ENCODE measurements at regions not wholly inside any gene's neighbourhood (a gene's known extent, or its start where the extent isn't known, plus 50 kb on each side); places are given as distances from the start of the nearest gene placed in this dataset.

DNA sequence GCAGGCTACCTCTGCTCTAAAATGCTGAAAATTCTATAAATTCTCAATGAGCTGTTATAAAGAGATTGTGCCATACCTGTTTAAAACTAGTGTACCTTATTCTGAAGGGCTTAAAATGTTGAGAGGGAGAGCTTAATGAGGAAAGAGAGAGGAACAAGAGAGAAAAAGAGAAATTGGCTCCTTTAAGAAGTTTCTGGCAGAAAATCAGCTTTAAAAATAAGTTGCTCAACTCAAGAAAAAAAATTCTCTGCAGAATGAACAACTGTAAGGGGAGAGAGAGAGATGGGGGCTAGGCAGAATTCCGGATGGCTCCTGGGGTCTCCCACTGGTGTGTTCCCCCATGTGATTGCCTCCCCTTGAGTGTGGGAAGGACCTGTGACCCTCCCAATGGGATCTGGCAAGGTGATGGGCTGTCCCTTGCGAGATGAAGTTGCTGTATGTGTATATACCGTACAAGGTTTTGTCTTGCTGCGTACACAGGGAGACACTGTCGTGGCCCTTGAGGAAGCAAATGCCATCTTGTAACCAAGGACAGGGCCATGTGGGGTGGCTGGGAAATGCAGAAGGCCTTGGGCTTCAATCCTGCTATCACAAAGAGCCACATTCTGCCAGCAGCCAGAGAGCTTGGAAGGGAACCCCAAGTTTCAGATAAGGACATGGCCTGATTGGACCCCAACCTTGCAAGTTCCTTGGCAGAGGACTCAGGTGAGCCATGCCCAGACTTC lies 64.3 kb upstream of the S1PR3 start:
- DNase-seq (ENCODE audit: low read depth), result no peak

DNA sequence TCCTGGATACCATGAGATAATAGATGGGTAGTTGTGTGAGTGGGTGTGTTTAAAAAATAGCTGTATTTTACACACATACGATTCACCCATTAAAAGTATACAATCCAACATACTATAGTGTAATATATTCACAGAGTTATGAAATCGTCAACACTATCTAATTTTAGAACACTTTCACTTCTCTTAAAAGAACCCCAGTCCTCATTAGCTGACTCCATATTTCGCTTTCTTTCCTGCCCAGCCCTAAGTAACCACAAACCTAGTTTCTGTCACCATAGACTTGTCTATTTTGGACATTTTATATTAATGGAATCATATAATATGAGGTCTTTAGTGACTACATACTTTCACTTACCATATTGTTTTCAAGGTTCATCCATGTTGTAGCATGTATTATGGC lies 63.8 kb upstream of the S1PR3 start:
- DNase-seq (ENCODE audit: low read depth), result no peak

DNA sequence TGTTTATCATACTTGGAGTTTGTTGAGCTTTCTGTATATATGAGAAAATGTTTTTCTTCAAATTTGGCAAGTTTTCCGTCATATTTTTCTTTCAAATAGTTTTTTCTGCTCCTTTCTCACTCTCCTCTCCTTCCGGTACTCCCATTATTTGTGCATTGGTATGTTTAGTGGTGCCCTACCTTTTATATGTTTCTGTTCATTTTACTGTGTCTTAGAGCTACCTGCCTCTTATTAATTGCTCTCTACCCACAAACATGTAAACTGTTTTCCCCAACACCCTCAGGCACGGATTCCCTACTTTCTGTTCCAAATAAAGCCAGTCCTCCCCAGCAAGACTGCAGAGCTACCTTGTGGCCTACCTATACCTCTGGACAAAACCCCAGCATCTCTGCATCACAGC lies 60.6 kb upstream of the S1PR3 start:
- no peak for DNase-seq (ENCODE audit: low read depth)

DNA sequence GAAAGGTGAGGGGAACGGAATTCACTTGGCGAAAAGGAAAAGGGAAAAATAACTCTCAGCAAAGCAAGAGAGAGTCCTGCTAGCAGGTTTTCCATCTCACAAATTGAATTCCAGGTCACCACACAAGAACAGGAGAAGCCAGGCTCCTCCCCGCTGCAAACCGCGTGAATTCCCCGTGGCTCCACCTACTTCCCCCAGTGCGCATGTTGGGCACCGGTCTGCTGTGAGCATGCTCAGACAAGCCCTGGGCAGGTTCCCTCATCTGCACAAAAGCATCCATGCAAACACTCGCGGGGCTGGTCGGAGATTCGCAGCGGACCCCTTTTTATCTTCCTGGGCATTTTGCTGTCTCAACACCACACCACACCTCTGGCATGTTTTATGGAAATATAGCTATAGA lies 58.5 kb upstream of the S1PR3 start:
- DNase-seq (ENCODE audit: low read depth), result no peak

- DNase-seq (ENCODE audit: low read depth), result no peak
These were observed 57.5 kb upstream of the S1PR3 start for GRCh38 chr9:88933607-88934379.

GRCh38 chr9:88934876-88935535 lies 56.3 kb upstream of the S1PR3 start:
- DNase-seq (ENCODE audit: low read depth), result no peak

DNA sequence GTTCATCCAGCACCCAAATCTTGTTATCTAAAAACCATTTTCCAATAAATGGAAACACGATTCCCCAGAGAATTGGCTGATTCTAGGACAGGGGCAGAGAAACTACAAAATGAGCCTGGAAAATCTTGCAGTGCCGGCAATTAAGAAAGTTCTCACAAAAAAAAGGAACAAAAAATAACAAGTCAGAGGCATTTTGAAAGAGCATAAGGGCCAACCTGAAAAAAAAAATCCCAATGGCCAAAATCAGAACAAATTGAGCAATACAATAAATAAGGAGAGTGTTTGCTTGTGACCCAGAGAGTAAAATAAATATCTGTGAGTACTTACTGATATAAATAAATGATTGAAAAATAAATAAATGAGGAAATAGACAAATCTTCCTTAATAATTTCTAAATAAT lies 55.1 kb upstream of the S1PR3 start:
- DNase-seq (ENCODE audit: low read depth), result no peak

GRCh38 chr9:88936668-88937067 lies 54.6 kb upstream of the S1PR3 start:
- no peak for DNase-seq (ENCODE audit: low read depth)

DNA sequence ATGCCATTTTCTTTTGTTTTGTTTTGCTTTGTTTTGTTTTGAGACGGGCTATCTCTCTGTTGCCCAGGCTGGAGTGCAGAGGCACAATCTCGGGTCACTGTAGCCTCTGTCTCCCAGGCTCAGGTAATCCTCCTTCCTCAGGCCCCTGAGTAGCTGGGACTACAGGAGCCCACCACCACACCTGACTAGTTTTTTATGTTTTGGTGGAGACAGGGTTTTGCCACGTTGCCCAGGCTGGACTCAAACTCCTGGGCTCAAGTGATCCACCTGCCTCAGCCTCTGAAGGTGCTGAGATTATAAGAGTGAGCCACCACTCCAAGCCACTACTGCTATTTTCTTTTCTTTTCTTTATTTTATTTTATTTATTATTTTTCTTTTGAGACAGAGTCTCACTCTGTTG lies 54.0 kb upstream of the S1PR3 start:
- no peak for DNase-seq (ENCODE audit: low read depth)

DNA sequence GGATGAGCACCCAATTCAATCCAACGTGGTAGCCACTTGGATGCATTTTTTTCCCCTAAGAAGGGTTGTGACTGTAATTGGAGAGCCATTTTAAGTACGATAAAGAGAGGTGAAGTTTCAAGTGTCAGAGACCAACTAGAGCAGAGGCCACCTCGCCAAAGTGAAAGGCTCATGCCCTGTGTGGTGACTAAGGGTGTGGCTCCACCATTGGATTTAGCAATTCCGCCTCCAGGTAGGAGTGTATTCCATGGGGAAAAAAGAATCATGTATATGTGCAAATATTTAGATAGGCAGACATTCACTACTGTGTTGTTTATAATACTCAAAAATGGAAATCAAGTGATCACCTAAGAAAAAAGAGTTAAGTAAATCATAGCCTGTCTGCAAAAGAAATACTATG lies 53.1 kb upstream of the S1PR3 start:
- DNase-seq (ENCODE audit: low read depth), result no peak

Measured in amniotic epithelial cell (primary cell).